ENCODE measurements at regions not wholly inside any gene's neighbourhood (a gene's known extent, or its start where the extent isn't known, plus 50 kb on each side); places are given as distances from the start of the nearest gene placed in this dataset.

DNA sequence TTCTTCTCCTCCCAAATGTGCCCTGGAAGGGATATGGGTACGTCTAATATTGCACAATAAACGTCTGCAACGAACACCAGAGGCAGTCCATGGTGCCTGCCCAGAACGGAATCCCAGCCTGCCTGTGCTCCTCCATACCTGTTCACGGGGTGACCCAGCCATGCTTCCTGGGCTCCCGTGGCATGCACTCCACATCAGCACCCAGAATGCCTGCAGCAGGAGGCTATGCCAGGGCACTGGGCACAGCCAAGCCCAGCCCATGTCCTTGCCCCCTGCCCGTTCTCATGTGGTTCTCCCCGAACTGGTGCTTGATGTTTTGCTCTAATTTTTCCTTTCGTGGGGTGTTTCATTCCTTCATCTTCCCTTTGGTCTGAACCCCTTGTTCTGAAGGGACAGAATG is 404.3 kb downstream of the BCL11B start:
- Mint-ChIP-seq H3K36me3 (ENCODE audit: unreplicated experiment) (no peaks in the 10 kb centered on the region), H3K9me3 (ENCODE audit: unreplicated experiment) (no peaks in the 10 kb centered on the region), H3K27ac (ENCODE audit: unreplicated experiment) (no peak overlapping the region), H3K4me1 (ENCODE audit: low read depth, unreplicated experiment) (no peaks in the 10 kb centered on the region), H3K4me3 (ENCODE audit: unreplicated experiment) (no peak overlapping the region), H3K27me3 (ENCODE audit: unreplicated experiment) (no peaks in the 10 kb centered on the region)
- DNase-seq = no peak
- TF ChIP-seq CTCF (IDR thresholded peaks at IDR 0.05; ENCODE audit: partially characterized antibody, unreplicated experiment) = no peak

DNA sequence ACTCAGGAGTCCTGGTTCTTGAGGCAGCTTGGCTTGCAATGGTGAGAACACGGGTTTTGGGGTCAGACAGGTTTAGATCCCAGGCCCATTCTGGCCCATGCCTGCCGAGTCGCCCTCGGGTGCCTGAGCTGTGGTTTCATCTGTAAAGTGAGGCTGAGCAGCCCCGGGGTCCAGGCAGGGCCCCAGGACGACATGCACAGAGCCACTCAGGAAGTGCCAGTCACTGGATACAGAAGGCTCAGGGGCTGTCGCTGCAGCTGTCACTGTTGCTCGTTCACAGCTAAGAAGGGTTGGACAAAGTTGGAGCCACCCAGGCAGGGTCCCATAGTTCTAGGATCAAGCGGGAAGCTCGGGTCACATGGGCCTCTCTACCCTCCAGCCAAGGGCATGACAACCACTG is 403.1 kb downstream of the BCL11B start:
- no peak for TF ChIP-seq CTCF (IDR thresholded peaks at IDR 0.05; ENCODE audit: partially characterized antibody, unreplicated experiment)
- Mint-ChIP-seq H3K36me3 (ENCODE audit: unreplicated experiment) (no peaks in the 10 kb centered on the region), H3K4me1 (ENCODE audit: low read depth, unreplicated experiment) (no peaks in the 10 kb centered on the region), H3K4me3 (ENCODE audit: unreplicated experiment) (no peak overlapping the region), H3K27me3 (ENCODE audit: unreplicated experiment) (no peaks in the 10 kb centered on the region), H3K9me3 (ENCODE audit: unreplicated experiment) (no peaks in the 10 kb centered on the region), H3K27ac (ENCODE audit: unreplicated experiment) (no peak overlapping the region)
- no peak for DNase-seq

DNA sequence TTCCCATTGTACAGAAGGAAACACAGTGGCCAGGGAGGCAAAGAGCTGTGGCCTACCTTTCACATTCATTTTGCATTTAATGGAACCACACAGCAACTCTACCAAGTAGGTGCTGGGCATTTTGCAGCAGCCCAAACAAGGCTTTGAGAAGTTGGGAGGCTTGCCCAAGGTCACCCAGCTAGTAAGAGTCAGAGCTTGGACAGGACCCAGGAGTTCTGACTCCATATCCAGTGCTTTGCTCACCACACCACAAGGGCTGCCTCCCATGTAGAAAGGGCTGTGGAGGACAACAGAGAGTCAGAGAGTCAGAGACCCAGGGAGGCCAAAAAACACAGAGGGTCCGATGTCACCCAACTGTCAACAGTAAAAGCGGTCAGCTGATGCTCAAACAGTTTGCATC is 400.2 kb downstream of the BCL11B start:
- TF ChIP-seq CTCF (IDR thresholded peaks at IDR 0.05; ENCODE audit: partially characterized antibody, unreplicated experiment) = no peak
- H3K4me3 Mint-ChIP-seq (ENCODE audit: unreplicated experiment) = no peak overlapping the region
- H3K4me1 Mint-ChIP-seq (ENCODE audit: low read depth, unreplicated experiment) = no peaks in the 10 kb centered on the region
- peaks cover 4% of the 10 kb centered on the region for H3K36me3 Mint-ChIP-seq (ENCODE audit: unreplicated experiment)
- DNase-seq = no peak
- no peaks in the 10 kb centered on the region for H3K27me3 Mint-ChIP-seq (ENCODE audit: unreplicated experiment)
- no peak overlapping the region for H3K27ac Mint-ChIP-seq (ENCODE audit: unreplicated experiment)
- no peaks in the 10 kb centered on the region for H3K9me3 Mint-ChIP-seq (ENCODE audit: unreplicated experiment)

DNA sequence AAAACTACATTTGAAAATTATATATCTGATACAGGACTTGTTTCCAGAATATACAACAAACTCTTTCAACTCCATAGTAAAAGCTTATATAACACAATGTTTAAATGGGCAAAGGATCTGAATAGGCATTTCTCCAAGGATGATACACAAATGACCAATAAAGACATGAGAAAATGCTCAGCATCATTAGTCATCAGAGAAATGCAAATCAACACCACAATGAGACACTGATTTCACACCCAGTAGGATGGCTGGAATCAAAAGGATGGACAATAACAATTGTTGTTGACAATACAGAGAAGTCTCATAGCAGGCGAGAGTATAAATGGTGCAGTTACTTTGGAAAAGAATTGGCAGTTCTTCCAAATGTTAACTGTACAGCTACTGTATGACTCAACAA is 394.9 kb downstream of the BCL11B start:
- DNase-seq = no peak
- no peak for TF ChIP-seq CTCF (IDR thresholded peaks at IDR 0.05; ENCODE audit: partially characterized antibody, unreplicated experiment)
- Mint-ChIP-seq H3K36me3 (ENCODE audit: unreplicated experiment) (peaks cover 10% of the 10 kb centered on the region), H3K27me3 (ENCODE audit: unreplicated experiment) (no peaks in the 10 kb centered on the region), H3K4me1 (ENCODE audit: low read depth, unreplicated experiment) (no peaks in the 10 kb centered on the region), H3K9me3 (ENCODE audit: unreplicated experiment) (no peaks in the 10 kb centered on the region), H3K4me3 (ENCODE audit: unreplicated experiment) (no peak overlapping the region), H3K27ac (ENCODE audit: unreplicated experiment) (no peak overlapping the region)

DNA sequence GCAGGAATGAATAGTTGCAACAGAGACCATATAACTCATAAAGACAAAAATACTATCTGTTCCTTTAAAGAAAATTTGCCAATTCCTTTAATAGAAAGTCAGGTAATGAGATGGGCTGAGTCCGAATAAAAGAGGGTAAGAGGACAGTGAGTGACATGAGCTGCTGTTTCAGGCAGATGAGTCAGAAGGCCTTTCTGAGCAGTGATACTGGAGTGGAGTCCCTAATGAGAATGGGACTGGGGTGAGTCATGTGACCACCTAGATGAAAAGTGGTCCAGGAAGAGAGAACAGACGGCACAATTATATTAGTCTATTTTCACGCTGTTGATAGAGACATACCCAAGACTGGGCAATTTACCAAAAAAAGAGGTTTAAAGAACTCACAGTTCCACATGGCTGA is 393.7 kb downstream of the BCL11B start:
- Mint-ChIP-seq H3K9me3 (ENCODE audit: unreplicated experiment) (no peaks in the 10 kb centered on the region), H3K27ac (ENCODE audit: unreplicated experiment) (no peak overlapping the region), H3K36me3 (ENCODE audit: unreplicated experiment) (peaks cover 10% of the 10 kb centered on the region), H3K4me1 (ENCODE audit: low read depth, unreplicated experiment) (no peaks in the 10 kb centered on the region), H3K4me3 (ENCODE audit: unreplicated experiment) (no peak overlapping the region), H3K27me3 (ENCODE audit: unreplicated experiment) (no peaks in the 10 kb centered on the region)
- DNase-seq = no peak
- no peak for TF ChIP-seq CTCF (IDR thresholded peaks at IDR 0.05; ENCODE audit: partially characterized antibody, unreplicated experiment)
